A673 (cell line): ENCODE measurements at regions not wholly inside any gene's neighbourhood (a gene's known extent, or its start where the extent isn't known, plus 50 kb on each side); places are given as distances from the start of the nearest gene placed in this dataset.

ENCODE experiments used
- BruUV-seq: library from RNA; stranded (reverse); fragments of 400-500 nt; replicated peaks from 2 replicates; lab custom pipeline; 2021; lab: Mats Ljungman, UMichigan
- CTCF ChIA-PET: fragments of 300-600 bp; sonication (Branson Sonifier 250); formaldehyde crosslinking; loops from one replicate; lab custom pipeline; 2022; ENCODE audit warnings: antibody characterized with exemption; lab: Charles Lee
- POLR2A ChIA-PET: fragments of 300-600 bp; sonication (Branson Sonifier 250); formaldehyde crosslinking; loops from one replicate; lab custom pipeline; 2022; ENCODE audit warnings: antibody characterized with exemption; ENCODE audit not compliant: low non-redundant PET; lab: Charles Lee
- DNase-seq: peaks from one replicate; pipeline ENCODE4 v3.0.0-alpha.2; 2015; ENCODE audit warnings: low spot score
- H3K27ac ChIP-seq: fragments of 200-600 bp; sonication (generic); 2 replicates; pipeline ENCODE4 v1.5.1; 2016; ENCODE audit warnings: mixed run types, low read depth, mild to moderate bottlenecking, mixed read lengths, antibody characterized with exemption, low read length; ENCODE audit not compliant: poor library complexity, severe bottlenecking
- H3K27me3 ChIP-seq: fragments of 200-600 bp; sonication (generic); replicated peaks from 2 replicates; pipeline ENCODE4 v1.6.1; 2017; ENCODE audit warnings: mixed run types, low read depth, mild to moderate bottlenecking, mixed read lengths, antibody characterized with exemption, low read length; ENCODE audit not compliant: insufficient read depth, poor library complexity
- H3K36me3 ChIP-seq: fragments of 200-600 bp; sonication (generic); 2 replicates; pipeline ENCODE4 v1.6.1; 2016; ENCODE audit warnings: mixed run types, mild to moderate bottlenecking, mixed read lengths, antibody characterized with exemption, low read length; ENCODE audit not compliant: insufficient read depth, poor library complexity, severe bottlenecking
- H3K4me1 ChIP-seq: fragments of 200-600 bp; sonication (generic); 2 replicates; pipeline ENCODE4 v1.6.1; 2017; ENCODE audit warnings: mixed run types, mild to moderate bottlenecking, mixed read lengths, antibody characterized with exemption, low read length; ENCODE audit not compliant: insufficient read depth, poor library complexity, severe bottlenecking
- H3K4me3 ChIP-seq: fragments of 200-600 bp; sonication (generic); 2 replicates; pipeline ENCODE4 v1.5.1; 2016; ENCODE audit warnings: low read depth, mixed run types, mild to moderate bottlenecking, mixed read lengths, low read length; ENCODE audit not compliant: poor library complexity, severe bottlenecking
- H3K9me3 ChIP-seq: fragments of 200-600 bp; sonication (generic); 2 replicates; pipeline ENCODE4 v1.6.1; 2016; ENCODE audit warnings: mixed run types, low read depth, mild to moderate bottlenecking, mixed read lengths, antibody characterized with exemption, low read length; ENCODE audit not compliant: poor library complexity, severe bottlenecking
- EZH2 ChIP-seq: fragments of 200-600 bp; sonication (generic); IDR thresholded peaks from 2 replicates; pipeline ENCODE4 v1.6.1; 2017; ENCODE audit warnings: borderline replicate concordance, low read depth, mild to moderate bottlenecking, mixed read lengths, antibody characterized with exemption, low read length; ENCODE audit not compliant: poor library complexity, severe bottlenecking
- intact Hi-C: fragments of 100-400 bp; cut with micrococcal nuclease; formaldehyde crosslinking; loops from one replicate; pipeline ENCODE4 v1.10.0; 2022; ENCODE audit not compliant: unreplicated experiment
- TF ChIP-seq, protein P1 (sequence below): fragments of 300-800, 200-600 bp; sonication (generic); conservative IDR thresholded peaks from 2 replicates; pipeline ENCODE4 v1.5.1; 2017; ENCODE audit warnings: low read depth, mild to moderate bottlenecking, antibody characterized with exemption, low read length, moderate library complexity, mixed read lengths

DNA sequence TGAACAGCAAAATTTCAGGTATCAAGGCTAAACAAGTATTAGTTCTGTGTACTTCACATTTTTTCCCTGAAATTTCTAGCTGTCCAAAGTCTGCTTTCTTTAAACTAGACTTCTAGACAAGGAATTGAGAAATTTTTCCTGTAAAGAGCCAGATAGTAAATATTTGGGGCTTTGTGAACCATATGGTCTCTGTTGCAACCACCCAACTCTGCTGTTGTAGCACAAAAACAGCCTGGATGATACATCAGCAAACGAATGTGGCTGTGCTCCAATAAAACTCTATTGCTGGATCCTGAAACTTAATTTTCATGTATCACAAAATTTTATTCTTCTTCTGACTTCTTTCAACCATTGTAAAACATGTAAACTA is 96.0 kb upstream of the SLC38A4 start:
- no peaks in the 10 kb centered on the region for H3K9me3 ChIP-seq
- no peaks in the 10 kb centered on the region for H3K4me1 ChIP-seq
- POLR2A ChIA-PET = no interaction called here
- no peak overlapping the region for H3K27ac ChIP-seq
- no peaks in the 10 kb centered on the region for H3K36me3 ChIP-seq
- no peak overlapping the region for H3K4me3 ChIP-seq
- H3K27me3 ChIP-seq = no peaks in the 10 kb centered on the region
- no peak for DNase-seq
- intact Hi-C loops = no loop called here
- TF ChIP-seq, protein P1, sequence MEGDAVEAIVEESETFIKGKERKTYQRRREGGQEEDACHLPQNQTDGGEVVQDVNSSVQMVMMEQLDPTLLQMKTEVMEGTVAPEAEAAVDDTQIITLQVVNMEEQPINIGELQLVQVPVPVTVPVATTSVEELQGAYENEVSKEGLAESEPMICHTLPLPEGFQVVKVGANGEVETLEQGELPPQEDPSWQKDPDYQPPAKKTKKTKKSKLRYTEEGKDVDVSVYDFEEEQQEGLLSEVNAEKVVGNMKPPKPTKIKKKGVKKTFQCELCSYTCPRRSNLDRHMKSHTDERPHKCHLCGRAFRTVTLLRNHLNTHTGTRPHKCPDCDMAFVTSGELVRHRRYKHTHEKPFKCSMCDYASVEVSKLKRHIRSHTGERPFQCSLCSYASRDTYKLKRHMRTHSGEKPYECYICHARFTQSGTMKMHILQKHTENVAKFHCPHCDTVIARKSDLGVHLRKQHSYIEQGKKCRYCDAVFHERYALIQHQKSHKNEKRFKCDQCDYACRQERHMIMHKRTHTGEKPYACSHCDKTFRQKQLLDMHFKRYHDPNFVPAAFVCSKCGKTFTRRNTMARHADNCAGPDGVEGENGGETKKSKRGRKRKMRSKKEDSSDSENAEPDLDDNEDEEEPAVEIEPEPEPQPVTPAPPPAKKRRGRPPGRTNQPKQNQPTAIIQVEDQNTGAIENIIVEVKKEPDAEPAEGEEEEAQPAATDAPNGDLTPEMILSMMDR = no peak
- TF ChIP-seq EZH2 = no peak
- BruUV-seq = no TSS peak
- CTCF ChIA-PET = no interaction called here

DNA sequence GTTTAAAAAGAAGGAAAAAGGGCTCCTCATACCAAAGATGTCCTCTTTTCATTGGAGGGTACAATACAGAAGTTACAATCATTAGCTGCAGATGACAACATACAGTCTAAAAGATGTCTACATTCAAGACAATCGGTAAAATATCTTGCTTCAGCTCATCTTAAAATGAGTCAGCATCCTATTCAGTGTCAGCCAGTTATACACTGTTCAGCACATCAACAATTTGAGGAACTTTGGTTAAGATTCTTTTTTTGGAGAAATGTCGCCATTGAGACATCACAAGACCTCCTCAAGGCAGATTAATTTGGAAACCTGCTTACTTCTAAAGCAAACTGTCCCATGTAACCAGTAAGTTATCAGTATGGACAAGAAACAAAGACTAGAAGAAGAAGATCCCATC is 100.7 kb upstream of the SLC38A4 start:
- Histone ChIP-seq H3K9me3 (no peaks in the 10 kb centered on the region), H3K36me3 (no peaks in the 10 kb centered on the region), H3K4me3 (no peak overlapping the region), H3K27ac (no peak overlapping the region), H3K4me1 (no peaks in the 10 kb centered on the region), H3K27me3 (no peaks in the 10 kb centered on the region)
- TF ChIP-seq EZH2 = no peak
- TF ChIP-seq, protein P1 = no peak
- no peak for DNase-seq
- intact Hi-C loops = no loop called here
- CTCF ChIA-PET = no interaction called here
- no TSS peak for BruUV-seq
- POLR2A ChIA-PET = no interaction called here

DNA sequence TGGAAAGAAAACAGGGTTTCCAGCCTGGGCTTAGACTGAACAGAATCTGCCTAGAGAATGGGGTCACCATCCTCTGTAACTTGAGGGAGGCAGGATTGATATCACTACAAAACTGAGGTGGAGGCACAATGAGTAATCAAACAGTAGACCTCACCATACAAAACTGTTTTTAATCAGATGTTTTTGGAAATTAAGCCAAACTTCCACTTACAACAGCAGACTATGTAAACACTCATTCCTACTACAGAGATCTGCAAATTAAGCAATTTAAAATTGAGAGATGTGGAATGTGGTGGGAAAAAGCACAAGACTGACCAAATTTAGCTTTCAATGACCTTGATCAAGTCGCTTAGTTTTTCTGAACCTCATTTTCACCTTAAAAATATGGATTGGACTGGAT is 104.3 kb upstream of the SLC38A4 start:
- H3K27me3 ChIP-seq = no peaks in the 10 kb centered on the region
- H3K4me3 ChIP-seq = no peak overlapping the region
- no peak for TF ChIP-seq EZH2
- intact Hi-C loops = loop anchor here (5.0 to 10.0 kb wide), 5 partner anchors 92 to 803 kb away; no protein-coding TSS in a partner anchor
- no peak overlapping the region for H3K27ac ChIP-seq
- DNase-seq = no peak
- H3K4me1 ChIP-seq = no peaks in the 10 kb centered on the region
- H3K36me3 ChIP-seq = no peaks in the 10 kb centered on the region
- no peaks in the 10 kb centered on the region for H3K9me3 ChIP-seq
- BruUV-seq = no TSS peak
- CTCF ChIA-PET = no interaction called here
- POLR2A ChIA-PET = no interaction called here

DNA sequence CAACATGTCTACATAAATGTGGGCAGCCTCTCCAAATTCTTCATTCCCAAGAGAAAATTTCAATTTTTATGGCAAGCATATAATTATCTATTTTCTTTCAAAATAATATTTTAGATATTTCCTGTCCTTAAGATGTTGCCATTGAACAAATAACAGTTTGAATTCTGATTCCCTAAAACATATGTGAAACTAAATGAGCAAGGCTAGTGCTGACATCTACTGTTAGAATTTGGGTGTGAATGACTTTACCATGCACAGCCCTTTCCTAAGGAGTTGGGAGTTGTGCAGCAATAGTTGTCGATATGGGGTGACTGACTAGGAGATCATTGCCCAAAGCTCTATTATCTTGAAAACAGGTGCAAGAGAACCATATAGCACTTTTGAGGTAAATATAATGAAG is 108.2 kb upstream of the SLC38A4 start:
- no peaks in the 10 kb centered on the region for H3K27me3 ChIP-seq
- H3K27ac ChIP-seq = peak overlapping the region; percentile 45
- H3K9me3 ChIP-seq = no peaks in the 10 kb centered on the region
- no peak overlapping the region for H3K4me3 ChIP-seq
- ChIA-PET CTCF (no interaction called here), POLR2A (interaction anchor here (1.1 kb wide), 1 partner anchor 15 kb away, joined by 4 read pairs; no protein-coding TSS in a partner anchor)
- intact Hi-C loops = loop anchor here (5.0 to 10.0 kb wide), 5 partner anchors 88 to 807 kb away; no protein-coding TSS in a partner anchor
- peak; percentile 74 for DNase-seq
- no peaks in the 10 kb centered on the region for H3K36me3 ChIP-seq
- H3K4me1 ChIP-seq = peaks cover 3% of the 10 kb centered on the region
- no TSS peak for BruUV-seq
- TF ChIP-seq, protein P1 = peak; percentile 73
- TF ChIP-seq EZH2 = no peak
